SK-N-SH (cell line): ENCODE measurements at regions not wholly inside any gene's neighbourhood (a gene's known extent, or its start where the extent isn't known, plus 50 kb on each side); places are given as distances from the start of the nearest gene placed in this dataset.

Experiments
- EP300 ChIP-seq, 2 experiments: IDR thresholded peaks; 2 replicates each; pipeline versions ENCODE4 v1.4.0 to v1.6.1; 2012; ENCODE audit warnings: borderline replicate concordance in 1 of 2, low read depth in 1 of 2, low read length in 1 of 2
- EZH2phosphoT487 ChIP-seq: fragments of 200-600 bp; sonication (generic); IDR thresholded peaks from 2 replicates; pipeline ENCODE4 v1.6.1; 2017; ENCODE audit warnings: low read depth, mixed run types, mild to moderate bottlenecking, antibody characterized with exemption, moderate library complexity, borderline replicate concordance
- IRF3 ChIP-seq: fragments of 150-350 bp; IDR thresholded peaks from 2 replicates; pipeline ENCODE4 v1.6.1; 2016; ENCODE audit warnings: mild to moderate bottlenecking, low read depth, low read length
- POLR2AphosphoS5 ChIP-seq: IDR thresholded peaks from 2 replicates; pipeline ENCODE4 v1.6.1; 2012; ENCODE audit warnings: low read depth, low read length
- RAD21 ChIP-seq: IDR thresholded peaks from 2 replicates; pipeline ENCODE4 v1.6.1; 2012; ENCODE audit warnings: mild to moderate bottlenecking, low read length
- RXRA ChIP-seq: IDR thresholded peaks from 2 replicates; pipeline ENCODE4 v1.4.0; 2012; ENCODE audit warnings: low read depth, mild to moderate bottlenecking, borderline replicate concordance
- TAF1 ChIP-seq: IDR thresholded peaks from 2 replicates; pipeline ENCODE4 v1.6.1; 2012; ENCODE audit warnings: low read depth, mild to moderate bottlenecking, low read length, moderate library complexity, borderline replicate concordance
- TCF12 ChIP-seq: IDR thresholded peaks from 2 replicates; pipeline ENCODE4 v1.4.0; 2012
- TF ChIP-seq, protein P1 (sequence below): fragments of 200-600 bp; sonication (generic); IDR thresholded peaks from 2 replicates; pipeline ENCODE4 v1.6.1; 2017; ENCODE audit warnings: antibody characterized with exemption, mild to moderate bottlenecking, moderate library complexity
- TF ChIP-seq, protein P2 (sequence below): IDR thresholded peaks from 2 replicates; pipeline ENCODE4 v1.6.1; 2012; ENCODE audit warnings: mild to moderate bottlenecking, low read depth, low read length, moderate library complexity
- TF ChIP-seq, protein P3 (sequence below): fragments of 150-350 bp; IDR thresholded peaks from 2 replicates; pipeline ENCODE4 v1.6.1; 2017; ENCODE audit warnings: antibody characterized with exemption, low read length, low read depth, borderline replicate concordance

GRCh38 chr14:93869427-93869826, 57.7 kb upstream of the FAM181A start:
- TF ChIP-seq TAF1 = no peak
- TF ChIP-seq, protein P1, sequence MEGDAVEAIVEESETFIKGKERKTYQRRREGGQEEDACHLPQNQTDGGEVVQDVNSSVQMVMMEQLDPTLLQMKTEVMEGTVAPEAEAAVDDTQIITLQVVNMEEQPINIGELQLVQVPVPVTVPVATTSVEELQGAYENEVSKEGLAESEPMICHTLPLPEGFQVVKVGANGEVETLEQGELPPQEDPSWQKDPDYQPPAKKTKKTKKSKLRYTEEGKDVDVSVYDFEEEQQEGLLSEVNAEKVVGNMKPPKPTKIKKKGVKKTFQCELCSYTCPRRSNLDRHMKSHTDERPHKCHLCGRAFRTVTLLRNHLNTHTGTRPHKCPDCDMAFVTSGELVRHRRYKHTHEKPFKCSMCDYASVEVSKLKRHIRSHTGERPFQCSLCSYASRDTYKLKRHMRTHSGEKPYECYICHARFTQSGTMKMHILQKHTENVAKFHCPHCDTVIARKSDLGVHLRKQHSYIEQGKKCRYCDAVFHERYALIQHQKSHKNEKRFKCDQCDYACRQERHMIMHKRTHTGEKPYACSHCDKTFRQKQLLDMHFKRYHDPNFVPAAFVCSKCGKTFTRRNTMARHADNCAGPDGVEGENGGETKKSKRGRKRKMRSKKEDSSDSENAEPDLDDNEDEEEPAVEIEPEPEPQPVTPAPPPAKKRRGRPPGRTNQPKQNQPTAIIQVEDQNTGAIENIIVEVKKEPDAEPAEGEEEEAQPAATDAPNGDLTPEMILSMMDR = no peak
- no peak for TF ChIP-seq EZH2phosphoT487
- no peak for TF ChIP-seq TCF12
- no peak for TF ChIP-seq IRF3
- no peak for TF ChIP-seq POLR2AphosphoS5
- TF ChIP-seq EP300 (IDR thresholded peaks at IDR 0.05; ENCODE audit: borderline replicate concordance in 1 of 2, low read depth in 1 of 2, low read length in 1 of 2) = no peak
- TF ChIP-seq RXRA = no peak
- TF ChIP-seq, protein P2, sequence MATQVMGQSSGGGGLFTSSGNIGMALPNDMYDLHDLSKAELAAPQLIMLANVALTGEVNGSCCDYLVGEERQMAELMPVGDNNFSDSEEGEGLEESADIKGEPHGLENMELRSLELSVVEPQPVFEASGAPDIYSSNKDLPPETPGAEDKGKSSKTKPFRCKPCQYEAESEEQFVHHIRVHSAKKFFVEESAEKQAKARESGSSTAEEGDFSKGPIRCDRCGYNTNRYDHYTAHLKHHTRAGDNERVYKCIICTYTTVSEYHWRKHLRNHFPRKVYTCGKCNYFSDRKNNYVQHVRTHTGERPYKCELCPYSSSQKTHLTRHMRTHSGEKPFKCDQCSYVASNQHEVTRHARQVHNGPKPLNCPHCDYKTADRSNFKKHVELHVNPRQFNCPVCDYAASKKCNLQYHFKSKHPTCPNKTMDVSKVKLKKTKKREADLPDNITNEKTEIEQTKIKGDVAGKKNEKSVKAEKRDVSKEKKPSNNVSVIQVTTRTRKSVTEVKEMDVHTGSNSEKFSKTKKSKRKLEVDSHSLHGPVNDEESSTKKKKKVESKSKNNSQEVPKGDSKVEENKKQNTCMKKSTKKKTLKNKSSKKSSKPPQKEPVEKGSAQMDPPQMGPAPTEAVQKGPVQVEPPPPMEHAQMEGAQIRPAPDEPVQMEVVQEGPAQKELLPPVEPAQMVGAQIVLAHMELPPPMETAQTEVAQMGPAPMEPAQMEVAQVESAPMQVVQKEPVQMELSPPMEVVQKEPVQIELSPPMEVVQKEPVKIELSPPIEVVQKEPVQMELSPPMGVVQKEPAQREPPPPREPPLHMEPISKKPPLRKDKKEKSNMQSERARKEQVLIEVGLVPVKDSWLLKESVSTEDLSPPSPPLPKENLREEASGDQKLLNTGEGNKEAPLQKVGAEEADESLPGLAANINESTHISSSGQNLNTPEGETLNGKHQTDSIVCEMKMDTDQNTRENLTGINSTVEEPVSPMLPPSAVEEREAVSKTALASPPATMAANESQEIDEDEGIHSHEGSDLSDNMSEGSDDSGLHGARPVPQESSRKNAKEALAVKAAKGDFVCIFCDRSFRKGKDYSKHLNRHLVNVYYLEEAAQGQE = no peak
- no peak for TF ChIP-seq RAD21
- TF ChIP-seq, protein P3, sequence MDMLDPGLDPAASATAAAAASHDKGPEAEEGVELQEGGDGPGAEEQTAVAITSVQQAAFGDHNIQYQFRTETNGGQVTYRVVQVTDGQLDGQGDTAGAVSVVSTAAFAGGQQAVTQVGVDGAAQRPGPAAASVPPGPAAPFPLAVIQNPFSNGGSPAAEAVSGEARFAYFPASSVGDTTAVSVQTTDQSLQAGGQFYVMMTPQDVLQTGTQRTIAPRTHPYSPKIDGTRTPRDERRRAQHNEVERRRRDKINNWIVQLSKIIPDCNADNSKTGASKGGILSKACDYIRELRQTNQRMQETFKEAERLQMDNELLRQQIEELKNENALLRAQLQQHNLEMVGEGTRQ = no peak
